Transverse colon (tissue), 4 donors: ENCODE measurements at regions not wholly inside any gene's neighbourhood (a gene's known extent, or its start where the extent isn't known, plus 50 kb on each side); places are given as distances from the start of the nearest gene placed in this dataset.

Experiments used
- DNase-seq: peaks from one replicate; pipeline ENCODE4 v3.0.0-alpha.2; 2019
- H3K27ac ChIP-seq, 4 donors: fragments of 200-600 bp; sonication (generic); 2 replicates each; pipeline ENCODE4 v1.5.1; 2016 to 2018; ENCODE audit warnings: inconsistent platforms in 4 of 4
- H3K27me3 ChIP-seq: fragments of 200-600 bp; sonication (generic); 2 replicates; pipeline ENCODE4 v1.5.1; 2017; ENCODE audit warnings: inconsistent platforms
- H3K36me3 ChIP-seq, 4 donors: fragments of 200-600 bp; sonication (generic); 2 replicates each; pipeline ENCODE4 v1.5.1; 2017 to 2019; ENCODE audit warnings: inconsistent platforms in 4 of 4
- H3K4me1 ChIP-seq, 4 donors: fragments of 200-600 bp; sonication (generic); 2 replicates each; pipeline ENCODE4 v1.5.1; 2017 to 2020; ENCODE audit warnings: inconsistent platforms in 4 of 4
- H3K4me3 ChIP-seq, 4 donors: fragments of 200-600 bp; sonication (generic); 1 replicate in 1 of 4; 2 replicates in 3 of 4; pipeline versions ENCODE4 v1.5.1 to v1.6.1; 2017 to 2019; ENCODE audit warnings: inconsistent platforms in 4 of 4
- H3K9me3 ChIP-seq, 2 donors: fragments of 200-600 bp; sonication (generic); 2 replicates each; pipeline ENCODE4 v1.5.1; 2017 to 2019; ENCODE audit warnings: inconsistent platforms in 2 of 2
- CTCF ChIP-seq, 5 experiments: fragments of 200-600 bp in 3 of 5; fragments of 450-650 bp in 2 of 5; sonication (generic) in 3 of 5; IDR thresholded peaks; 1 replicate in 2 of 5; 2 replicates in 3 of 5; pipeline ENCODE4 v1.5.1; 2016 to 2017; ENCODE audit warnings: antibody characterized with exemption in 5 of 5, inconsistent platforms in 3 of 5, mild to moderate bottlenecking in 2 of 5, moderate library complexity in 1 of 5
- EP300 ChIP-seq: sonication (generic); formaldehyde crosslinking; IDR thresholded peaks from one replicate; pipeline ENCODE4 v1.6.1; 2017; ENCODE audit warnings: antibody characterized with exemption, low read depth
- POLR2A ChIP-seq: fragments of 450-650 bp; IDR thresholded peaks from one replicate; pipeline ENCODE4 v1.6.1; 2016; ENCODE audit warnings: antibody characterized with exemption, mild to moderate bottlenecking, moderate library complexity
- POLR2AphosphoS5 ChIP-seq, 3 donors: sonication (generic); formaldehyde crosslinking; IDR thresholded peaks; one replicate each; pipeline ENCODE4 v1.6.1; 2016; ENCODE audit warnings: antibody characterized with exemption in 3 of 3
- WGBS, 2 donors: methylation state at CpG; one replicate each; pipeline ENCODE4 v1.1.5; 2018; ENCODE audit warnings: low coverage in 1 of 2; 5-methylcytosine and 5-hydroxymethylcytosine counted together
- in situ Hi-C, 4 donors: fragments of 200-750 bp; cut with MboI; loops; one replicate each; pipeline versions ENCODE4 v1.15.0 to v1.15.1; 2017; ENCODE audit warnings: low sequenced_read_pairs in 3 of 4, low pct_ligation_motif_present in 1 of 4, low pct_unique_long_range_greater_than_20kb in 1 of 4
- intact Hi-C: fragments of 100-400 bp; cut with DNase I; formaldehyde crosslinking; loops from one replicate; pipeline ENCODE4 v1.15.1; 2023; ENCODE audit warnings: low total_unique reads

- intact Hi-C loops (no loop called here), in situ Hi-C loops (no loop called here)
- Histone ChIP-seq H3K27ac (no peak overlapping the region), H3K36me3 (no peaks in the 10 kb centered on the region), H3K4me1 (no peaks in the 10 kb centered on the region), H3K27me3 (no peaks in the 10 kb centered on the region), H3K4me3 (no peak overlapping the region), H3K9me3 (no peaks in the 10 kb centered on the region)
- no peak for TF ChIP-seq EP300
- DNase-seq = no peak
- WGBS, 2 donors = 39 to 48% methylated on average over 4 to 5 of the region's 5 CpGs
Observed at GRCh38 chr4:136650541-136651277, 881.6 kb downstream of the PCDH18 start.

- DNase-seq = no peak
Observed at GRCh38 chr4:136644279-136644678, 888.0 kb downstream of the PCDH18 start.

GRCh38 chr4:136643416-136643815 lies 888.9 kb downstream of the PCDH18 start:
- Histone ChIP-seq H3K4me1 (no peaks in the 10 kb centered on the region), H3K36me3 (no peaks in the 10 kb centered on the region), H3K4me3 (no peak overlapping the region), H3K27ac (no peak overlapping the region), H3K27me3 (no peaks in the 10 kb centered on the region), H3K9me3 (no peaks in the 10 kb centered on the region)
- intact Hi-C loops = no loop called here
- in situ Hi-C loops = no loop called here
- no peak for TF ChIP-seq POLR2AphosphoS5 (IDR thresholded peaks at IDR 0.05)
- no peak for TF ChIP-seq POLR2A
- no peak for TF ChIP-seq EP300
- TF ChIP-seq CTCF (IDR thresholded peaks at IDR 0.05) = no peak
- no peak for DNase-seq
- WGBS, 2 donors = 86% methylated on average over 2 of the region's 2 CpGs; no CpG with 5 or more reads in 1 of the 2 donors

More at GRCh38 chr4:136644279-136644678, 888.0 kb downstream of the PCDH18 start:
- no peaks in the 10 kb centered on the region for H3K36me3 ChIP-seq
- TF ChIP-seq EP300 (no peak), POLR2A (no peak), CTCF (IDR thresholded peaks at IDR 0.05) (no peak), POLR2AphosphoS5 (IDR thresholded peaks at IDR 0.05) (no peak)
- in situ Hi-C loops = no loop called here
- no peaks in the 10 kb centered on the region for H3K4me1 ChIP-seq
- H3K27me3 ChIP-seq = no peaks in the 10 kb centered on the region
- intact Hi-C loops = no loop called here
- H3K9me3 ChIP-seq = no peaks in the 10 kb centered on the region
- H3K27ac ChIP-seq = no peak overlapping the region
- H3K4me3 ChIP-seq = no peak overlapping the region

- H3K27ac ChIP-seq = no peak overlapping the region
- no peaks in the 10 kb centered on the region for H3K36me3 ChIP-seq
- in situ Hi-C loops = no loop called here
- no peak overlapping the region for H3K4me3 ChIP-seq
- intact Hi-C loops = no loop called here
- no peaks in the 10 kb centered on the region for H3K27me3 ChIP-seq
- TF ChIP-seq CTCF (IDR thresholded peaks at IDR 0.05) (peak in 2 of 5 experiments; percentile 36 to 43), POLR2A (no peak)
- no peaks in the 10 kb centered on the region for H3K9me3 ChIP-seq
- 78% methylated on average over 9 of the region's 9 CpGs; no CpG with 5 or more reads in 1 of the 2 donors for WGBS, 2 donors
- H3K4me1 ChIP-seq = no peaks in the 10 kb centered on the region
- no peak for DNase-seq
Observed at GRCh38 chr4:136637071-136637777, 895.1 kb downstream of the PCDH18 start.
